ENCODE measurements at regions not wholly inside any gene's neighbourhood (a gene's known extent, or its start where the extent isn't known, plus 50 kb on each side); places are given as distances from the start of the nearest gene placed in this dataset.

DNA sequence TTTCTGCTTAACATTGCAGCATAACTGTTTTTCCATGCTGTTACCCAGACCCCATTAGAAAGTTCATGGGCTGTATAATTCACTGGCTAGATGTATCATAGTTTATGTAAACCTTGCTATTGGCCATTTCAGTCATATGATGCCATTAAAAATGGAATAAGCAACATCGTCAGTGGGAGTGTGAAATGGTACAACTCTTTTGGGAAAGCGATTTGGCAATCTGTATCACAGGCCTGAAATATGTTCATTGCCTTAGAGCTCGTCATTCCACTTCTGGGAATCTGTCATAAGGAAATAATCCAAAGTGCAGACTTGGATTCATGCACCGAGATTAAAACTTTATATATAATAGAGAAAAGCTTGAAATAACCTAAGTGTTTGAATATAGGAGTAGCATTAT, 77.9 kb upstream of the KLF4 start:
- intact Hi-C loops (cut with micrococcal nuclease): no loop called here
- Histone ChIP-seq H3K27ac (ENCODE audit: low read depth in 1 of 2, low read length in 2 of 2) (no peak overlapping the region), H3K79me2 (ENCODE audit: insufficient read depth, low read length) (no peaks in the 10 kb centered on the region), H3K27me3 (ENCODE audit: control insufficient read depth in 2 of 2, insufficient read depth in 2 of 2, low read length in 2 of 2) (no peaks in the 10 kb centered on the region), H3K4me1 (ENCODE audit: control insufficient read depth in 1 of 2, insufficient read depth in 2 of 2, low read length in 2 of 2) (no peaks in the 10 kb centered on the region), H3K4me3 (replicated peaks in 1 of 3; ENCODE audit: low read depth in 2 of 3, low read length in 3 of 3) (no peak overlapping the region), H3K36me3 (replicated peaks in 1 of 2; ENCODE audit: control insufficient read depth in 1 of 2, insufficient read depth in 2 of 2, low read length in 2 of 2) (no peaks in the 10 kb centered on the region), H3K9me3 (replicated peaks in 1 of 2; ENCODE audit: control insufficient read depth in 1 of 2, insufficient read depth in 1 of 2, low read length in 2 of 2) (no peaks in the 10 kb centered on the region), H3K4me2 (replicated peaks; ENCODE audit: extremely low read depth, low read length, poor library complexity, severe bottlenecking) (no peak overlapping the region), H3K9ac (ENCODE audit: insufficient read depth, low read length, poor library complexity, severe bottlenecking) (no peak overlapping the region), H2AFZ (ENCODE audit: insufficient read depth, low read depth, low read length, poor library complexity, severe bottlenecking) (no peak overlapping the region), H4K20me1 (ENCODE audit: insufficient read depth, low read length) (no peaks in the 10 kb centered on the region)
- no peak overlapping the region for H3K27ac Mint-ChIP-seq
- DNase-seq: no peak
- no peak overlapping the region for H3K4me3 Mint-ChIP-seq
- no peaks in the 10 kb centered on the region for H3K36me3 Mint-ChIP-seq
- WGBS (ENCODE audit: insufficient coverage): 100% methylated on average over 1 of the region's 4 CpGs
- no peak for TF ChIP-seq CTCF (IDR thresholded peaks at IDR 0.05)
- peaks cover 4% of the 10 kb centered on the region for H3K4me1 Mint-ChIP-seq
- peaks cover 0 to 2% (median 0%) of the 10 kb centered on the region in 3 donors for H3K27me3 Mint-ChIP-seq (ENCODE audit: low read depth in 3 of 3)
- peaks cover 0 to 2% (median 0%) of the 10 kb centered on the region in 7 donors for H3K9me3 Mint-ChIP-seq

- H3K36me3 Mint-ChIP-seq: no peaks in the 10 kb centered on the region
- no peak for TF ChIP-seq CTCF (IDR thresholded peaks at IDR 0.05)
- no peaks in the 10 kb centered on the region for H3K4me1 ChIP-seq (ENCODE audit: control insufficient read depth in 1 of 2, insufficient read depth in 2 of 2, low read length in 2 of 2)
- peaks cover 0 to 2% (median 0%) of the 10 kb centered on the region in 7 donors for H3K9me3 Mint-ChIP-seq
- no peak overlapping the region for H3K4me3 Mint-ChIP-seq
- DNase-seq: no peak
- H3K27me3 ChIP-seq (ENCODE audit: control insufficient read depth in 2 of 2, insufficient read depth in 2 of 2, low read length in 2 of 2): no peaks in the 10 kb centered on the region
- peaks cover 0 to 2% (median 0%) of the 10 kb centered on the region in 3 donors for H3K27me3 Mint-ChIP-seq (ENCODE audit: low read depth in 3 of 3)
- H4K20me1 ChIP-seq (ENCODE audit: insufficient read depth, low read length): no peaks in the 10 kb centered on the region
- H3K79me2 ChIP-seq (ENCODE audit: insufficient read depth, low read length): no peaks in the 10 kb centered on the region
- H3K9me3 ChIP-seq (replicated peaks in 1 of 2; ENCODE audit: control insufficient read depth in 1 of 2, insufficient read depth in 1 of 2, low read length in 2 of 2): no peaks in the 10 kb centered on the region
- H2AFZ ChIP-seq (ENCODE audit: insufficient read depth, low read depth, low read length, poor library complexity, severe bottlenecking): no peak overlapping the region
- peaks cover 4% of the 10 kb centered on the region for H3K4me1 Mint-ChIP-seq
- H3K27ac ChIP-seq (ENCODE audit: low read depth in 1 of 2, low read length in 2 of 2): no peak overlapping the region
- H3K9ac ChIP-seq (ENCODE audit: insufficient read depth, low read length, poor library complexity, severe bottlenecking): no peak overlapping the region
- H3K36me3 ChIP-seq (replicated peaks in 1 of 2; ENCODE audit: control insufficient read depth in 1 of 2, insufficient read depth in 2 of 2, low read length in 2 of 2): no peaks in the 10 kb centered on the region
- no CpG with 5 or more reads among the region's 6 CpGs for WGBS (ENCODE audit: insufficient coverage)
- no peak overlapping the region for H3K4me3 ChIP-seq (replicated peaks in 1 of 3; ENCODE audit: low read depth in 2 of 3, low read length in 3 of 3)
- no peak overlapping the region for H3K27ac Mint-ChIP-seq
- intact Hi-C loops (cut with micrococcal nuclease): no loop called here
- no peak overlapping the region for H3K4me2 ChIP-seq (replicated peaks; ENCODE audit: extremely low read depth, low read length, poor library complexity, severe bottlenecking)
These were observed 77.1 kb upstream of the KLF4 start for GRCh38 chr9:107566611-107567061.

All from CD14-positive monocyte (primary cell).